ENCODE measurements at regions not wholly inside any gene's neighbourhood (a gene's known extent, or its start where the extent isn't known, plus 50 kb on each side); places are given as distances from the start of the nearest gene placed in this dataset.

DNA sequence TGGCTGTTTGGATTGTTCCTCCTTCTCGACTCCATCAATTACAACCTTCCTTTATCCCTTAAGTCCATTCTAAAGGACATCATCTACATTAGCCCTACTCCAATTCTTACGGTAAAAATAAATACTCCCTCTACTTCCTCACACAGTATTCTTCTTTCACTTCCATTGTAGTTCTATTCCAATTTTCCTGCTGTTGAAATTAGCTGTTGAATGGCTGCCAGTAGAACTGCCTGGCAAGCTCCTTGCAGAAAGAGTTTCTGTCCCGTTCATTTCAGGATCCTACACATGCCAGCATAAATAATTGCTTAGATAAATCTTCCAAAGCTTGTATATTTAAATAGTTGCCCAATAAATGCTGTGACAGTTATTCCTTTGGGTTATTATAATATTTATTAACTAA lies 459.3 kb upstream of the TRIB2 start:
- H3K4me1 Mint-ChIP-seq (ENCODE audit: low read depth in 2 of 2), result peaks cover 0 to 2% of the 10 kb centered on the region in 2 donors
- DNase-seq (ENCODE audit: low spot score) (no peak), ATAC-seq (no peak)
- no peaks in the 10 kb centered on the region for H3K9me3 Mint-ChIP-seq
- H3K4me3 Mint-ChIP-seq, result no peak overlapping the region
- H3K27ac Mint-ChIP-seq, result no peak overlapping the region
- H3K36me3 Mint-ChIP-seq, result no peaks in the 10 kb centered on the region
- peaks cover 22 to 23% of the 10 kb centered on the region in 2 donors for H3K27me3 Mint-ChIP-seq

DNA sequence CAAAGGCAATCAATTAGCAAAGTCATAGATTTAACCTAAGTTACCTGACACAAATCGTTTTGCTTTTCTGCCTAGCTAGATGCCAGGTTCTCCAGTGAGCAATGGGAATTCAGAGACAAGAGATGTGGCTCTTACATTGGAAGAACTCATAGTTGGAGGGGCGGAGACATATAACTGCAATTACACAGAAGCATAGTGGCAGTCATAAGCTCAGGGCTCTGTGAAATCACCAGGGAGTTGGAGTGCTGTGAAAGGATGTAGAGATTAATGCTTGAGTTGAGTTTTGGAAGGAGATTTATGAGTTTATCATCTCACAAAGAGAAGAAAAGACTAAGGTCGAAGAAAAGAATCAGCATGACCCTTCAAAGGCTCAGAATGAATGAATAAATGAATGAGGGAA lies 457.2 kb upstream of the TRIB2 start:
- DNase-seq (ENCODE audit: low spot score) (no peak), ATAC-seq (no peak)
- Mint-ChIP-seq H3K27ac (no peak overlapping the region), H3K9me3 (no peaks in the 10 kb centered on the region), H3K4me1 (ENCODE audit: low read depth in 2 of 2) (peaks cover 5 to 7% of the 10 kb centered on the region in 2 donors), H3K36me3 (no peaks in the 10 kb centered on the region), H3K27me3 (peaks cover 22 to 23% of the 10 kb centered on the region in 2 donors), H3K4me3 (no peak overlapping the region)

DNA sequence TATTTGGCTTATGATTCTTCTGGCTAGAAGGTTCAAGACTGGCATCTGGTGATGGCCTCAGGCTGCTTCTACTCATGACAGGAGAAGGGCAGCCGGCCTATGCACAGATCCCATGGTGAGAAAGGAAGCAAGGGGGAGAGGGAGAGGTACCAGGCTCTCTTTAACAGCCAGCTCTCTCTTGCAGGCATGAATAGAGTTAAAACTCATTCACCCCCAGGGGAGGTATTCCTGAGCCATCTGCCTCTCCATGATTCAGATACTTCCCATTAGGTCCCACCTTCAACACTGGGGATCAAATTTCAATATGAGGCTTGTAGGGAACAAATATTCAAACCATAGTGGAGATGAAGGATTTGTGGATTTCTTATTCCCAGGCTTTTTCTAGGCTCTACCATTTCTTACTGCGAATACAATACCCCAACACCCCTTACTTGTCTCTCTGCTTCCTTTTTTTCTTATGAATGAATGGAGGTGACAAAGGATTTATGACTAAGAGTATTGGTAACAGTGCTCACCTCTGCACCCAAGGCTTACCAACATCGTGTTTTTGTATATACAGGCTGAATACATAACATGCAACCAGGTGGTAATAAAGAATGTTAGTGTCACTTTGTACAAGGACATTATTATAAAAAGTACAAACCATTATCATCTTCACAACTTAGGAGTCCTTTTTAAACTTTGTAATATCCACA lies 454.6 kb upstream of the TRIB2 start:
- no peak overlapping the region for H3K4me3 Mint-ChIP-seq
- H3K9me3 Mint-ChIP-seq, result no peaks in the 10 kb centered on the region
- ATAC-seq (no peak), DNase-seq (ENCODE audit: low spot score) (no peak)
- H3K4me1 Mint-ChIP-seq (ENCODE audit: low read depth in 2 of 2), result peaks cover 5 to 6% of the 10 kb centered on the region in 2 donors
- no peaks in the 10 kb centered on the region for H3K36me3 Mint-ChIP-seq
- peaks cover 9 to 14% of the 10 kb centered on the region in 2 donors for H3K27me3 Mint-ChIP-seq
- no peak overlapping the region for H3K27ac Mint-ChIP-seq

DNA sequence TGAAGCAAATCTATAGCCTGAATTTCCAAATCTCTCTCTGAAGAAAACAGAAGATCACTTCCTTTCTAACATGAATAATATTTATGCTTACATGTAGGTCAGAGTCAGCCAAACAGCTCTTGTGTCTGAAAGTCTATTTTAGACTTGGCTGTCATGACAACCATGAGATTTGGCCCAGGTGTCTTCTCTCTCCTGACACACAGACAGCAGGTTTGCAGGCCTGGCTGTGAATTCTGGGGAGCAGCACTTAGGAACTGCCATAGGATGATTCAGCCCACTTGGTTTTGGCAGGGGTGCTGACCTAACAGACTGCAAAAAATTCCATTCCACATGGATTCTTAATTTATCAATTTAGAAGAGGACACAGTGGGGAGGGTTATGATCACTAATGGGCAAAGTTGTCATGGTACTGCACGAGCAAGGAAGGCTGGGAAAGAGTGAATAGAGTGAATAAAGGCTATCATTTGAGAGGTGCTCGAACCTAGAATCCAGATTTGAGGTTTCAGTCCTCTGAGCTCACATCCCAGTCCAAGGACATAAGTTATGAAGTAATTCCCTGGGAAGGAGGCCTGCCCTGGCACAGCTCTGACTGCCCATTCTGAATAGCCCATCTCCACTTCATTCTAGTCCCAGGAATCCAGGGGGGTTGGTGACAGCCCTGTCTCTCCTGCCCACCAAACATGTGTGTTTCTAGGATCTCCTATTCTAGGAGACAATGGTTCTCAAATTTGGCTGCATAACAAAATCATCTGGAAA lies 453.9 kb upstream of the TRIB2 start:
- ATAC-seq (no peak), DNase-seq (ENCODE audit: low spot score) (no peak)
- Mint-ChIP-seq H3K4me1 (ENCODE audit: low read depth in 2 of 2) (peaks cover 5 to 6% of the 10 kb centered on the region in 2 donors), H3K27me3 (peaks cover 9 to 14% of the 10 kb centered on the region in 2 donors), H3K27ac (no peak overlapping the region), H3K36me3 (no peaks in the 10 kb centered on the region), H3K4me3 (no peak overlapping the region), H3K9me3 (no peaks in the 10 kb centered on the region)

DNA sequence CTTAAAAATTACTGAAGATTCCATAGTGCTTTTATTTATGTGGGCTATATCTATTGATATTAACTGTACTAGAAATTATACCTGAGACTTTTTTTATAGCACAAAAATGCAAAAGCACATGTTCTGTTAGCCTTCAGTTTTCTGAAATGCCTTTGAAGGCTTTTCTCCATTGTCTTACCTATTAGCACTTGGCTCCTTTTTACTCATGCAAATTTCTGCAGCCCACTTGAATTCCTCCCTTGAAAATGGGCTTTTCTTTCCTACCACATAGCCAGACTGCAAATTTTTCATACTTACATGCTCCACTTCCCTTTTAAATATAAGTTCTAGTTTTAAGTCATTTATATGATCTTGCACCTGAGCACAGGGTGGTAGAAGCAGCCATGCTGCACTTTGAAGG lies 453.0 kb upstream of the TRIB2 start:
- H3K9me3 Mint-ChIP-seq, result no peaks in the 10 kb centered on the region
- H3K27me3 Mint-ChIP-seq, result peaks cover 9 to 14% of the 10 kb centered on the region in 2 donors
- no peak for ATAC-seq
- no peak overlapping the region for H3K27ac Mint-ChIP-seq
- DNase-seq (ENCODE audit: low spot score), result no peak
- no peaks in the 10 kb centered on the region for H3K36me3 Mint-ChIP-seq
- peaks cover 5 to 6% of the 10 kb centered on the region in 2 donors for H3K4me1 Mint-ChIP-seq (ENCODE audit: low read depth in 2 of 2)
- H3K4me3 Mint-ChIP-seq, result no peak overlapping the region

DNA sequence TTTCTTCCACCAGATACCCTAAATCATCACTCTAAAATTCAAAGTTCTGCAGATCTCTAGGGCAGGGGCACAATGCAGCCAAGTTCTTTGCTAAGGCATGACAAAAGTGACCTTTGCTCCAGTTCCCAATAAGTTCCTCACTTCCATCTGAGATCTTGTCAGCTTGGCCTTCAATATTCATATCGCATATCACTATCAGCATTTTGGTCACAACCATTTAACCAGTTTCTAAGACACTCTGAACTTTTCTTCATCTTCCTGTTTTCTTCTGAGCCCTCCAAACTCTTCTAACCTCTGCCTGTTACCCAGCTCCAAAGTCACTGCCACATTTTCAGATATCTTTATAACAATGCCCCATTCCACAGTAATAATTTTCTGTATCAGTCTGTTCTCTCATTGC lies 452.6 kb upstream of the TRIB2 start:
- peaks cover 5 to 6% of the 10 kb centered on the region in 2 donors for H3K4me1 Mint-ChIP-seq (ENCODE audit: low read depth in 2 of 2)
- no peaks in the 10 kb centered on the region for H3K36me3 Mint-ChIP-seq
- no peak overlapping the region for H3K4me3 Mint-ChIP-seq
- no peaks in the 10 kb centered on the region for H3K9me3 Mint-ChIP-seq
- H3K27ac Mint-ChIP-seq, result no peak overlapping the region
- H3K27me3 Mint-ChIP-seq, result peaks cover 9 to 14% of the 10 kb centered on the region in 2 donors
- ATAC-seq, result no peak
- DNase-seq (ENCODE audit: low spot score), result no peak

DNA sequence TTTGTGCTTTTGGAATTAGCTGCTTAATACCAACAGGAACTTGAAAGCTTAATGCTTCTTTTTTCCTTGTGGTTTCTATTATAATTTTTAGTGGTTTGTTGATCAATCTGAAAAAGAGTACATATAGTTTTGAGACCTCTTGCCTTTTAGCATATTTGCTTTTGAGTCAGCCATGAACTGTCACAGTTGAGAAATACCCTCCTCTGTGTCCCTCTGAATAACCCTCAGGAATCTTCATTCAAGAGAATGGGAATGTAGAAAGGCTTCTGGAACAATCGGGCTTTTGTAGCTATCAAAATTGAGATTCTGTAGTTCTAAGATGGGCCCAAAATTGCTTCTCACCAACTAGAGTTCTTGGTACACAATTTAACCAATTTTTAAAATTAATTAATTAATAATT lies 451.1 kb upstream of the TRIB2 start:
- DNase-seq (ENCODE audit: low spot score), result no peak
- Mint-ChIP-seq H3K4me1 (ENCODE audit: low read depth in 2 of 2) (peaks cover 5 to 6% of the 10 kb centered on the region in 2 donors), H3K27ac (no peak overlapping the region), H3K9me3 (no peaks in the 10 kb centered on the region), H3K36me3 (no peaks in the 10 kb centered on the region), H3K4me3 (no peak overlapping the region), H3K27me3 (peaks cover 0 to 14% of the 10 kb centered on the region in 2 donors)
- ATAC-seq, result no peak

DNA sequence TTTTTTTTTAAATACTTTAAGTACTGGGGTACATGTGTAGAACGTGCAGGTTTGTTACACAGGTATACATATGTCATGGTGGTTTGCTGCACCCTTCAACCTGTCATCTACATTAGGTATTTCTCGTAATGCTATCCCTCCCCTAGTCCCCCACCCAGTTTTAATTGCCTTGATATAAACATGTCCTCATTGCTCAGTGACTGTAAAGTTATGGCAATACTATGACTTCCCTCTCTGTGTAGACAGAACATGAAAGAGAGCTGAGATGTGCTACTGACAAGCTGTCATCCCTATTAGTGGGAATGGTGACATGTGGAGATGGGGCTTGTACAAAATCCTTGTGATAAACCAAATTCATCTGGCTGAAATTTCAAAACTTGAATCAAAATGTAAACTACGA lies 449.7 kb upstream of the TRIB2 start:
- Mint-ChIP-seq H3K9me3 (no peaks in the 10 kb centered on the region), H3K36me3 (no peaks in the 10 kb centered on the region), H3K4me3 (no peak overlapping the region), H3K27me3 (peaks cover 0 to 9% of the 10 kb centered on the region in 2 donors), H3K4me1 (ENCODE audit: low read depth in 2 of 2) (peaks cover 9 to 12% of the 10 kb centered on the region in 2 donors), H3K27ac (no peak overlapping the region)
- ATAC-seq, result no peak
- no peak for DNase-seq (ENCODE audit: low spot score)

DNA sequence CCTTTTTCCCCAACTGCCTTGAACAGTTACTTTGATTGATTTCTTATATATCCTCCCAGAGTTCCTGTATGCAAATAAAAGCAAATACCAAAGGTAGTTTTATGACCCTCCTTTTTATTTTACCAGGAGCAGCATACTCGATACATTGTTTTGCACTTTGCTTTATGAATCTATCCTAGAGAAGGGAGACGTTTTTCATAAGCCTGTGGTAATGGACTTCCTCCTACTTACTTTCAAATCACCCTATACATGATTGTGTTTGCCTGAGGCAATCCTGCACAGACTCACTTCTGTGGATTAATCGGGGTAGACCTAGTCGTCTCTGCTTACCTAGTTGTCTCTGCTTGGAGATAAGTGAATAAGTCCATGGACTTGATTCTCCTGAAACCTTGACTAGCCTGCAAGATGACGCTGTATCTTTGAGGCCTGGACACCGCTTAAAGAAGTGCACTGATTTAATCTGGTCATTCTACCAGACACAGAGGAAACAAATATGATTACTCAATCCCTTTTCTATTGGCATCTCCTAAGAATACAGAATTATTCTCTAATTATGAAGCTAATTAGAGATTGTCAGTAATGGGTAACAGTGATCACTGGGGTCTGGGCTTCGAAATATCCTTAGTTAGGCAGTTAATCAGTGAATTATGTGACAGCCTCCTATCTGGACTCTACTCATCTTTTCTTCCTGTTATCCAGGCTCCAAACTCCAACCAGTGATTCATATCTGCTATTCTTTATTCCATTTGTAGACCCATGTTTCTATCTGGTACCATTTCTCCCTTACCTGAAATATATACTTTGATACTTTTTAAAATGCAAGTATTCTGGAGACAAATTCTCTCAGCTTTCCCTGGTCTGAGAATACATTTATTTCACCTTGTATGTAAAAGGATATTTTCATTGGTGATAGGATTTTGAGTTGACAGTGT lies 447.4 kb upstream of the TRIB2 start:
- Mint-ChIP-seq H3K9me3 (no peaks in the 10 kb centered on the region), H3K4me3 (no peak overlapping the region), H3K4me1 (ENCODE audit: low read depth in 2 of 2) (peaks cover 7 to 9% of the 10 kb centered on the region in 2 donors), H3K36me3 (no peaks in the 10 kb centered on the region), H3K27ac (no peak overlapping the region), H3K27me3 (peaks cover 0 to 7% of the 10 kb centered on the region in 2 donors)
- ATAC-seq (no peak), DNase-seq (ENCODE audit: low spot score) (no peak)

DNA sequence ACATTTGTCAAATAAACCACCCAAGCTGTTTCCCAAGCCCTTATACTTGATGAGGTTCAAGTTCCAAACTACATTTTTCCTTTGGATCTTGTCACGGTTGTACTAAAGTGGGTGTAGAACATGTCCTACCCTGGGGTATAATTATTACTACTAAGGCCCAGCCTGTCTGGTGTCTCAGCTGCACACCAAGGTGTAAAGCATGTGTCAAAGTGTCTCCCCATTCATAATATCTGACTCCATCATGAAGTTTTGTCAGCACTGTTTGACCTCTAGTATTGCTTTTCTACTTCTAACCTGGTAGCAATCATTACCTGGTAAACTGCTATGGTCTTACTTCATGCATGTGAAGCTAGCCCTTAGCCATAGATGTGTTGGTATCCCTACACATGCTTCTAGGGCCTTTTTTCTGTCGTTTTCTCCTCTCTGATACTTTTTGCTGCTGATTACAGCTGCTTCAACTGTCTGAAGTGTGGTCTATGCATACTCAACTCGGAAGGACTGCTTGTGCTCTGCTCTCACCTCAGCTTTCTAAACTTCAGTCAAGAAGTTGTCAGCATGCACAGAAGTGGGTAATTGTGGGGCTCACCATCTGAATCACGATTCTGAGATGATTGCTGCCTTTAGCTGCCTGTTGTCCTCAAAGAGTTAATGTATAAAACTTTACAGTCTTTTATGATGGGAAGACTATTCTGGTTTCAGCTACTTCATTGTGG lies 445.7 kb upstream of the TRIB2 start:
- Mint-ChIP-seq H3K27me3 (peaks cover 0 to 11% of the 10 kb centered on the region in 2 donors), H3K27ac (peak overlapping the region in 1 of 2 donors; percentile 20), H3K9me3 (no peaks in the 10 kb centered on the region), H3K4me1 (ENCODE audit: low read depth in 2 of 2) (peaks cover 4 to 7% of the 10 kb centered on the region in 2 donors), H3K36me3 (no peaks in the 10 kb centered on the region), H3K4me3 (no peak overlapping the region)
- DNase-seq (ENCODE audit: low spot score) (no peak), ATAC-seq (peak in 1 of 2 donors; percentile 96)

DNA sequence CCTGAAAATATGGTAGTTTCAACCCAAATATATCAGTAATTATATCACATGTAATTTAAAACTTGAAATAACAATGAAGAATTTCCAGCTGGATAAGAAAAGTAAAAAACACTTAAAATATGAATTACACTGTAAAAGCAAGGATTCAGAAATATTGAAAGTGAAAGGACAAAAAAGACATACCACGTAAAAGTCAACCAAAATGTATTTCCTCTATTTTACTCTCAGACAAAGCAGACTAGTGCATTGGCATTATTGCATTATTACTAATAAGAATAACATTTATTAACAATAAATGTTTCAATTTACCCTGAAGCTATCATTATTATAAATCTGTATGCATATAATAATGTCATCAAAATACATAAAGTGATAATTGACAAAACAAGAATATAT lies 445.1 kb upstream of the TRIB2 start:
- peak overlapping the region in 1 of 2 donors; percentile 20 for H3K27ac Mint-ChIP-seq
- H3K36me3 Mint-ChIP-seq, result no peaks in the 10 kb centered on the region
- H3K4me1 Mint-ChIP-seq (ENCODE audit: low read depth in 2 of 2), result peaks cover 4 to 7% of the 10 kb centered on the region in 2 donors
- DNase-seq (ENCODE audit: low spot score) (no peak), ATAC-seq (no peak)
- H3K9me3 Mint-ChIP-seq, result no peaks in the 10 kb centered on the region
- no peak overlapping the region for H3K4me3 Mint-ChIP-seq
- H3K27me3 Mint-ChIP-seq, result peaks cover 0 to 11% of the 10 kb centered on the region in 2 donors

DNA sequence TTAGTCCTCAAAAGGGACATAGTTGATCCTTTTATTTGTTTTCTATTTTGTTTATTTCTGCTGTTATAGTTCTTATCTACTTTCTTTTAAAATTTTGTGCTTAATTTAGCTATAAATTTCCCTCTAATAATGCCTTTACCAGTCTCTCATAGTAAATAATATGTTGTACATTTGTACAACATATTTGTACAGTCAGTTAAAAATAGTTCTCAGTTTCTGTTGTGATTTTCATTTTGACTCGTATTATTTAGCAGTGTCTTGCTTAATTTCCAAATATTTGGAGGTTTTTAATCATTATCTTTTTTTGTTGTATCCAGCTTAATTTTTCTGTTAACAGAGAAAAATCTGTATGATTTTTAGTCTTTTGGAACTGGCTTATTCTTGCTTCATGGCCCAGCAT lies 443.6 kb upstream of the TRIB2 start:
- Mint-ChIP-seq H3K4me3 (no peak overlapping the region), H3K36me3 (no peaks in the 10 kb centered on the region), H3K9me3 (no peaks in the 10 kb centered on the region), H3K27ac (no peak overlapping the region), H3K4me1 (ENCODE audit: low read depth in 2 of 2) (peaks cover 7 to 9% of the 10 kb centered on the region in 2 donors), H3K27me3 (peaks cover 0 to 19% of the 10 kb centered on the region in 2 donors)
- no peak for DNase-seq (ENCODE audit: low spot score)
- ATAC-seq, result no peak

DNA sequence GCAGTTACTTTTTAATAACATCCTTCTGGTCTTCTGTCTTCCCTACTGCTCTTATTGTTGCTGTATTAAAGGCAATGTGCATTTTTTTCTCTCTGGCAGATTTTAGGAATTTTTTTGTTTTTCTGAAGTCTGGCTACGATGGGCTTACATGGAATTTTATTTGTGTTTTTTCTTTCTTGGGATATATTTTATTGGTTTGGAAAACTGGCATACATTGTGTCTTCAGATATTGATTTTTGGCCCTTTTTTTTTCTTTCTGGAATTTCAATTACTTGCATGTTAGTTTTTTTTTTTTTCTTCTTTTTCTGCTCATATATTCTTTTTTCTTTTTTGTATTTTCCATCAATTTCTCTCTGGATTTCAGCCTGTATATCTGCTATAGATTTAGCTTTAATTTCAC lies 442.1 kb upstream of the TRIB2 start:
- Mint-ChIP-seq H3K9me3 (no peaks in the 10 kb centered on the region), H3K36me3 (no peaks in the 10 kb centered on the region), H3K27ac (no peak overlapping the region), H3K4me1 (ENCODE audit: low read depth in 2 of 2) (peaks cover 7 to 9% of the 10 kb centered on the region in 2 donors), H3K4me3 (no peak overlapping the region), H3K27me3 (peaks cover 0 to 19% of the 10 kb centered on the region in 2 donors)
- no peak for ATAC-seq
- DNase-seq (ENCODE audit: low spot score), result no peak

Data from natural killer cell treated with Interleukin-12 subunit alpha and Interleukin-12 subunit beta and Interleukin-15 and Interleukin-18, amount 100 ng/mL, for 72 hours (primary cell).